K562 (cell line): ENCODE measurements at regions not wholly inside any gene's neighbourhood (a gene's known extent, or its start where the extent isn't known, plus 50 kb on each side); places are given as distances from the start of the nearest gene placed in this dataset.

Experiments
- ATAC-seq: fragments of 200-7000 bp; cut with Tn5 transposase; 3 replicates; pipeline ENCODE4 v1.9.1; 2020; ENCODE audit warnings: moderate library complexity
- BruUV-seq: library from RNA; stranded (reverse); fragments of 400-500 nt; replicated peaks from 2 replicates; lab custom pipeline; 2021; lab: Mats Ljungman, UMichigan
- CTCF ChIA-PET: fragments of 300-600 bp; formaldehyde crosslinking; extraction: SDS; loops from one replicate; lab custom pipeline; 2021; ENCODE audit warnings: low intra/inter-chr PET ratio; lab: Yijun Ruan, JAX
- POLR2A ChIA-PET: fragments of 300-600, 350-650 bp; sonication (Branson Sonifier 250); formaldehyde crosslinking; extraction: SDS; loops from one replicate; lab custom pipeline; 2021; ENCODE audit warnings: antibody characterized with exemption, inconsistent platforms; lab: Yijun Ruan, JAX
- DNase-seq, 4 experiments: peaks; one replicate each; pipeline versions ENCODE4 v3.0.0 to v3.0.0-alpha.2; 2011 to 2018; ENCODE audit warnings: low spot score in 3 of 4, mixed read lengths in 3 of 4; ENCODE audit errors: extremely low read depth in 1 of 4
- FAIRE-seq: peaks from 2 replicates; lab custom pipeline; 2011; peaks lifted over from hg19 to GRCh38; lab: Jason Lieb, UNC
- H2AFZ ChIP-seq: 2 replicates; pipeline ENCODE4 v1.6.0; 2011; ENCODE audit warnings: low read depth, low read length, control low read depth, inconsistent platforms
- H3K27ac ChIP-seq: fragments of 200-600 bp; 3 replicates; pipeline ENCODE4 v1.8.0; 2011; ENCODE audit warnings: low read depth, mild to moderate bottlenecking, control low read depth, inconsistent platforms, low read length, moderate library complexity, mixed read lengths; ENCODE audit errors: extremely low read depth
- H3K27me3 ChIP-seq, 2 experiments: fragments of 300-600 bp in 1 of 2; 2 replicates in 1 of 2; 3 replicates in 1 of 2; pipeline versions ENCODE4 v1.6.0 to v1.8.0; 2011; ENCODE audit warnings: inconsistent platforms in 2 of 2, low read length in 2 of 2, mild to moderate bottlenecking in 1 of 2, mixed read lengths in 1 of 2, moderate library complexity in 1 of 2; ENCODE audit not compliant: control insufficient read depth in 2 of 2, insufficient read depth in 2 of 2
- H3K36me3 ChIP-seq: fragments of 300-600 bp; 3 replicates; pipeline ENCODE4 v1.8.0; 2011; ENCODE audit warnings: mild to moderate bottlenecking, low read length, inconsistent platforms; ENCODE audit not compliant: control insufficient read depth, insufficient read depth
- H3K4me1 ChIP-seq, 2 experiments: fragments of 200-600 bp in 1 of 2; replicated peaks in 1 of 2; 2 replicates in 1 of 2; 3 replicates in 1 of 2; pipeline versions ENCODE4 v1.5.1 to v1.8.0; 2011; ENCODE audit warnings: inconsistent platforms in 2 of 2, low read length in 2 of 2, mild to moderate bottlenecking in 1 of 2, mixed read lengths in 1 of 2, moderate library complexity in 1 of 2; ENCODE audit not compliant: control insufficient read depth in 2 of 2, insufficient read depth in 2 of 2
- H3K4me2 ChIP-seq: 2 replicates; pipeline ENCODE4 v1.6.1; 2011; ENCODE audit warnings: low read length, control low read depth, inconsistent platforms, mixed read lengths; ENCODE audit not compliant: insufficient read depth
- H3K4me3 ChIP-seq: fragments of 200-600 bp; sonication (generic), shearing (Covaris generic); 2 replicates; pipeline ENCODE4 v1.5.1; 2016; ENCODE audit warnings: control low read depth, inconsistent platforms
- H3K79me2 ChIP-seq: fragments of 200-600 bp; 3 replicates; pipeline ENCODE4 v1.8.0; 2011; ENCODE audit warnings: low read length, inconsistent platforms; ENCODE audit not compliant: control insufficient read depth, insufficient read depth
- H3K9ac ChIP-seq, 2 experiments: 2 replicates each; pipeline versions ENCODE4 v1.6.0 to v1.6.1; 2011; ENCODE audit warnings: low read depth in 2 of 2, low read length in 2 of 2, control low read depth in 1 of 2, inconsistent platforms in 1 of 2, mild to moderate bottlenecking in 1 of 2, mixed read lengths in 1 of 2; ENCODE audit not compliant: insufficient read depth in 1 of 2
- H3K9me1 ChIP-seq: one replicate; pipeline ENCODE4 v1.6.0; 2011; ENCODE audit warnings: inconsistent platforms, mild to moderate bottlenecking, low read length, moderate library complexity; ENCODE audit not compliant: control insufficient read depth, insufficient read depth
- H3K9me3 ChIP-seq: replicated peaks from 2 replicates; pipeline ENCODE4 v1.5.1; 2011; ENCODE audit warnings: low read depth, low read length, inconsistent platforms; ENCODE audit not compliant: control insufficient read depth, insufficient read depth
- H4K20me1 ChIP-seq: replicated peaks from 2 replicates; pipeline ENCODE4 v1.6.1; 2011; ENCODE audit warnings: low read length, inconsistent platforms, mixed read lengths; ENCODE audit not compliant: control insufficient read depth, insufficient read depth
- ARID4B ChIP-seq: sonication (generic); formaldehyde crosslinking; IDR thresholded peaks from 2 replicates; pipeline ENCODE4 v1.8.0; 2022; ENCODE audit warnings: mild to moderate bottlenecking, missing genetic modification reagents
- IRF9 ChIP-seq: fragments of 450-650 bp; IDR thresholded peaks from 2 replicates; pipeline ENCODE4 v1.6.1; 2016; ENCODE audit warnings: missing biosample characterization, missing genetic modification characterization
- SRSF3 ChIP-seq: fragments of 200-400 bp; formaldehyde crosslinking; IDR thresholded peaks from 2 replicates; pipeline ENCODE4 v1.6.1; 2016; ENCODE audit warnings: mild to moderate bottlenecking, low read length, moderate library complexity; ENCODE audit not compliant: insufficient read depth
- USF2 ChIP-seq: sonication (generic); formaldehyde crosslinking; IDR thresholded peaks from 2 replicates; pipeline ENCODE4 v1.5.0; 2020; ENCODE audit warnings: missing genetic modification reagents
- ZNF282 ChIP-seq: sonication (generic); formaldehyde crosslinking; IDR thresholded peaks from 2 replicates; pipeline ENCODE4 v1.8.1; 2023; ENCODE audit warnings: missing genetic modification reagents
- ZNF592 ChIP-seq: fragments of 450-650 bp; IDR thresholded peaks from 2 replicates; pipeline ENCODE4 v1.6.1; 2017; ENCODE audit warnings: antibody characterized with exemption, mild to moderate bottlenecking
- ZNF639 ChIP-seq, 2 experiments: fragments of 200-800 bp in 1 of 2; sonication (Bioruptor generic) in 1 of 2; sonication (generic) in 1 of 2; formaldehyde crosslinking in 1 of 2; IDR thresholded peaks in 1 of 2; conservative IDR thresholded peaks in 1 of 2; 2 replicates each; pipeline versions ENCODE4 v1.5.0 to v1.6.1; 2016 to 2020; ENCODE audit warnings: missing compliant biosample characterization in 1 of 2, missing genetic modification characterization in 1 of 2, missing genetic modification reagents in 1 of 2
- ZNF695 ChIP-seq: fragments of 450-650 bp; formaldehyde crosslinking; IDR thresholded peaks from 2 replicates; pipeline ENCODE4 v1.4.0; 2020; ENCODE audit warnings: mild to moderate bottlenecking, moderate library complexity
- in situ Hi-C: fragments of 300-500 bp; cut with MboI; formaldehyde crosslinking; loops from 4 replicates; pipeline ENCODE4 v1.15.0; 2018; ENCODE audit warnings: inconsistent platforms, mixed read lengths
- intact Hi-C: fragments of 100-400 bp; cut with micrococcal nuclease; formaldehyde crosslinking; loops from 2 replicates; pipeline ENCODE4 v1.14.2; 2022

GRCh38 chr2:213225866-213226265 is 58.4 kb upstream of the SPAG16 start (continued):
- TF ChIP-seq ARID4B (CRISPR knock-in tag) = no peak
- TF ChIP-seq IRF9 (tag) = no peak
- TF ChIP-seq, all 486 proteins: peak for 0

- in situ Hi-C loops = no loop called here
- H3K79me2 ChIP-seq = no peaks in the 10 kb centered on the region
- ChIA-PET CTCF (no interaction called here), POLR2A (no interaction called here)
- DNase-seq (no peak), FAIRE-seq (no peak), ATAC-seq (no peak)
- no peak overlapping the region for H3K4me3 ChIP-seq
- H3K9me3 ChIP-seq = no peaks in the 10 kb centered on the region
- H3K27me3 ChIP-seq = no peaks in the 10 kb centered on the region
- no peaks in the 10 kb centered on the region for H3K36me3 ChIP-seq
- intact Hi-C loops = no loop called here
- H2AFZ ChIP-seq = no peak overlapping the region
- H4K20me1 ChIP-seq = no peaks in the 10 kb centered on the region
- no TSS peak for BruUV-seq
- no peaks in the 10 kb centered on the region for H3K4me1 ChIP-seq
- no peak overlapping the region for H3K9ac ChIP-seq
- H3K27ac ChIP-seq = no peak overlapping the region
- no peak overlapping the region for H3K4me2 ChIP-seq
- no peaks in the 10 kb centered on the region for H3K9me1 ChIP-seq
- no peak for TF ChIP-seq ZNF639 (CRISPR knock-in tag; conservative IDR thresholded peaks at IDR 0.05 in 1 of 2, IDR thresholded peaks at IDR 0.05 in 1 of 2)
- TF ChIP-seq ZNF592 = no peak
- no peak for TF ChIP-seq USF2 (CRISPR knock-in tag)
- no peak for TF ChIP-seq SRSF3
- no peak for TF ChIP-seq ZNF282 (CRISPR knock-in tag)
- TF ChIP-seq ZNF695 (CRISPR knock-in tag) = no peak
Measured at GRCh38 chr2:213227458-213227857, 56.8 kb upstream of the SPAG16 start.
